Testis (tissue), 2 donors: ENCODE measurements at regions not wholly inside any gene's neighbourhood (a gene's known extent, or its start where the extent isn't known, plus 50 kb on each side); places are given as distances from the start of the nearest gene placed in this dataset.

Source experiments
- CTCF ChIP-seq, 3 experiments: fragments of 450-650 bp in 2 of 3; fragments of 200-600 bp in 1 of 3; sonication (generic) in 1 of 3; IDR thresholded peaks; one replicate each; pipeline ENCODE4 v1.5.1; 2016 to 2019; ENCODE audit warnings: antibody characterized with exemption in 3 of 3, mild to moderate bottlenecking in 2 of 3, moderate library complexity in 1 of 3
- POLR2A ChIP-seq: fragments of 450-650 bp; IDR thresholded peaks from one replicate; pipeline ENCODE4 v1.6.1; 2017; ENCODE audit warnings: antibody characterized with exemption, mild to moderate bottlenecking, moderate library complexity

DNA sequence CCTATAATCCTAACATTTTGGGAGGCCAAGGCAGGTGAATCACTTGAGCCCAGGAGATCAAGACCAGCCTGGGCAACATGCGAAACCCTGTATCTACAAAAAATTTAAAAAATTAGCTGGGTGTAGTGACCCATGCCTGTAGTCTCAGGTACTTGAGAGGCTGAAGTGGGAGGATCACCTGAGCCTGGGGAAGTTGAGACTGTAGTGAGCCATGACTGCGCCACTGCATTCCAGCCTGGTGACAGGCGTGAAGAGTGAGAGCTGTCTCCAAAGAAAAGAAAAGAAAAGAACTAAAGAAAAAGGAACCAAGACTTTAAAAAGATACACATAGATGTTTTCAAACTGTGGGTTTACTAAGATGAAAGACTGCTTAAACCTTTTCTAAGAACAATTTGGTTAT is 129.0 kb downstream of the SPCS3 start:
- TF ChIP-seq CTCF (IDR thresholded peaks at IDR 0.05), result no peak
- TF ChIP-seq POLR2A, result no peak
